Right ventricle myocardium superior (tissue), 1 donor: ENCODE measurements at regions not wholly inside any gene's neighbourhood (a gene's known extent, or its start where the extent isn't known, plus 50 kb on each side); places are given as distances from the start of the nearest gene placed in this dataset.

ENCODE experiments used
- ATAC-seq: fragments of 200-7000 bp; cut with Tn5 transposase; one replicate; pipeline ENCODE4 v1.9.1; 2020; ENCODE audit warnings: mild to moderate bottlenecking; ENCODE audit not compliant: poor library complexity
- DNase-seq: peaks from one replicate; pipeline ENCODE4 v3.0.0-alpha.2; 2020
- intact Hi-C: fragments of 100-400 bp; cut with DNase I; formaldehyde crosslinking; loops from one replicate; pipeline ENCODE4 v1.11.2; 2022
- donor health status: DM: no; HTN: yes; CAD: no; lungs with severe emphysema.

DNA sequence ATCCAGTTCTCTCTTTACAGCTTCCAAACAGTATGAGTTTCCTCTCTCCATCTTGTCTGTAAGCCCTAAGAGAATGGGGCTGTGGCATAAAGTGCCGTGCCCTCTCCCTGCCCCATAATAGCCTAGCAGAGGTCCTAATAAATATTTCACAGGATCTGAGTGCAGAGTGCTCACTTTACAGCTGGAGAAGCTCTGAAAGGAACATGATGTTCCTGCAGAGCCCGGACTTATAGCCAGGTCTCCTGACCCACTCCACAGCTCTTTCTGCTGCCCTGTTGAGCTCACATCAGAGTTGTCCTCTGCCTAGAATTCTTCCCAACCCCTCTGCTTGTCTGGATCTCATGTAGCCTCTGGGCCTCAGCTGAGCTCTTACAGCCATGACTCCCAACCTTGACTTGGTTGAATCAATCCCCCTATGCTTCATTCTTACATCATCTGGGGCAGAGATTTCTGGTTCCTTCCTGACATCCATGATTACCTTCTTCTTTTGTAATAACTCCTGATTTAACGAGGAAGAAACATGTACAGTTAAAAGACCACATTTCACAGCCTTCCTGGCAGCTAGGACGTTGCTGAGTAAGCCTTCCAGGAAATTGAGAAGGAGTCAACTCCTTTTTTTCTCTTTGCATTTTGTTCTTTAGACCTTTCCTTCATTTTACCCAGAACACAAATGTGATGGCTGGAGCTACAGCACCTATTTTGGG, 135.3 kb downstream of the RPLP1 start:
- no peak for DNase-seq
- intact Hi-C loops: no loop called here
- ATAC-seq: peak; percentile 71

DNA sequence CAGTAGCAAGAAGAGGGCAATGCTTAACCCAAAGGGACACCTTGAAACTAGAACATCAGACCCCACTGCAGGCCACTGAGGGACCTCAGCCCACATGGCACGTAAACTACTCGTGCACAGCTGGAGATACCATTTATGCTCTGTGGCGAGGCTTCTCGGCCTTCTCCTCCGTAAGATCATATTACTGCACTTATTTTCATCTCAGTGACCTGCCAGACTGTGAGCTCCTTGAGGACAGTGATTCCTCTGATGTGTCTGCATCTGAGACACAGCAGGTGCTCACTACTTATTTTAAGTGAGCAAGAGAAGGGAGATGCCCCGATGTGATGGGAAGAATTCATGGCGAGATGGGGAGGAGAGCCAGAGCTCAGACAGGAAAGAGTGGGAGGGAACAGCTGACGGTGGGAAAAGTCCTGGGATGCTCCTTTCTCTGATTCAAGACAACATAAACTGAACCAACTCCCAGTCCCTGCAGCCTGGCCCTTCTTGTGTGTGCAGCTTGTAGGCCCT, 137.6 kb downstream of the RPLP1 start:
- ATAC-seq: no peak
- DNase-seq: no peak
- intact Hi-C loops: no loop called here

GRCh38 chr15:69590932-69591524, 138.4 kb downstream of the RPLP1 start:
- DNase-seq: no peak
- ATAC-seq: no peak
- intact Hi-C loops: no loop called here

DNA sequence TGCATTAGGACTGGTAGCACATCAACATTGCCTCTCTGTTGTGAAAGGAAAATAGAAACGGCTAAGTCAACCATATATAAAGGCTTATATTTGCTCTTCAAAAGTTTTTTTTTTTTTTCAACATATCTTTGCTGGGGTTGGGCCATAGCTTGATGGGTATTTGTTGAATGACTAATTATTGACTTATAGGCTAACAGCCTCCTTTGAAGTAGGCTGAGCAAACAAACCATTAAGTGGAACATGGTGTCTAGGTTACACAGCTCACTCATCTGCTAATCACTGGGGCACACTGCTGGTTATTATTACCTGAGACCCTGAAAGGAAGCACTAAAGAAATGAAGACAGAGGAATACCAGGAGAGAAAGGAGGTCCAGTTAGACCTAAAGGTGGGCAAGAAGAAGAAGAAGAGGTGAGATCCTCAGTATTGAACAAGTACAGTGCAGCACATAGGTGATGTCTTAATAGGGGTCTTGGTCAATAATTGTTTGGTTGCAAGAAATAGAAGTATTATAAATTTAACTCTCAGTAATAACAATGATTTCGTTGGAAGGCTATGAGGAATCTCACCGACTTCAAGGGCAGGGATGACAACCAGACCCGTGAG, 139.4 kb downstream of the RPLP1 start:
- ATAC-seq (no peak), DNase-seq (no peak)
- intact Hi-C loops: no loop called here

- no peak for DNase-seq
- ATAC-seq: no peak
- intact Hi-C loops: no loop called here
Observed at GRCh38 chr15:69592954-69593353, 140.3 kb downstream of the RPLP1 start.

GRCh38 chr15:69593488-69593887, 140.9 kb downstream of the RPLP1 start:
- no peak for DNase-seq
- intact Hi-C loops: no loop called here
- no peak for ATAC-seq

- ATAC-seq: peak; percentile 55
- intact Hi-C loops: no loop called here
Observed at GRCh38 chr15:69593981-69594966, 141.7 kb downstream of the RPLP1 start.

DNA sequence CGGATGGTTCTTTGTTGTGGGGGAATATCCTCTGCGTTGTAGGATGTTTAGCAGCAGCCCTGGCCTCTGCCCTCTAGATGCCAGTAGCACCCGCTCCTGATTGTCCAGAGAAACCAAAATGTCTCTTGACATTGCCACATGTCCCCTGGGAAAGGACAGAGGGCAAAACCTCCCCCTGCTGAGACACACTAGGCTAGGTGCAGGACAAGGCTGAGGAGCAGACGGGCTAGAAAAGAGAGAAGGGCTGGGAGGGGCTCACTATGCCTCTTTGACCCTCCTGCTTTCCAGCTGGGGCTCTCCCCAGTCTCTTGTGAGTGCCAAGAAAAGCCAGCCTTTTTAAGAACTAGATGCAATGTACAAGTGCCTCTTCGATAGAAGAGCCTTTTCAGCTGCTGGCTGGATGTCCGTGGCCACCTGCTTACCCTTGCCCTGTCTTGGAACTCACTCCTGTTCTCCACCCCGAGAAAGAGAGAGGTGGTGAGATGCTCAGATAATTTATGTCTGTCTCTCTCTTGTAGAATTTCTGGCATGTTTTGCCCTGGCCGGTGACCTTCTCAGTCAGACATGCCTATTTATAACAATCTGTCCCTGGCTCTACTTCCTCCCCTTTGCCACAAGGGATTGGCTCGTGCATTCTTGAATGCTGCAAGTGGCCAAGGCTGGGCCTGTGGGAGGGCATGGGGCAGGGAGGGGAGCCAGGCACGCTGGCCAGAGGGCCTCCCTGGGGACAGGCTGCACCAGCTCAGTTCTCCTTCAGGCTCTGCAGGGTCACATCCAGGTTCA, 142.6 kb downstream of the RPLP1 start:
- DNase-seq: peak; percentile 88
- intact Hi-C loops: no loop called here
- peak; percentile 94 for ATAC-seq

More at GRCh38 chr15:69593981-69594966, 141.7 kb downstream of the RPLP1 start:
- peak; percentile 69 for DNase-seq

DNA sequence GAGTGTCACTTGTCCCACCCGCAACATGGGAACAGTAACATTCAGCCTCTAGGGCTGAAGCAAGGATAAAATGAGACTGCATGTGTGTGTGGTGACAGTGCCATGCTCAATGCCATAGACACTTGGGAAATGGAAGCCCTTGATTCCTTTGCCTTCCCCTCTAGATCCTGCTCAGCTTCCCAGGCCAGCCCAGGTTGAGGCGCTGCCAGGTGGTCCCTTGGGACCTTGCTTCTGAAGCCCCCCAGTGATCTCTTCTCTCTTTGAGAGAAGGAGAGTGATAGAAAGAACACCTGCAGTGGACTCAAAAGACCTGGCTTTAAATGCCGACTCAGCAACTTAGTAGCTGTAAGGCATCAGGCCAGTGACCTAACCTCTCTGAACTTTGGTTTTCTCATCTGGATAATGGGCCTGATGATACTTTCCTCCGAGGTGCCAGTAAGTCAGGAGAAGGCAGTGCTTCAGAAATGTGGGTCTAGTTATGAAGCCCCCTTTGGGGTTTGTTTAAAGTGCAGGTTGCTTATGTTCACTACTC, 144.5 kb downstream of the RPLP1 start:
- intact Hi-C loops: no loop called here
- no peak for ATAC-seq
- no peak for DNase-seq

DNA sequence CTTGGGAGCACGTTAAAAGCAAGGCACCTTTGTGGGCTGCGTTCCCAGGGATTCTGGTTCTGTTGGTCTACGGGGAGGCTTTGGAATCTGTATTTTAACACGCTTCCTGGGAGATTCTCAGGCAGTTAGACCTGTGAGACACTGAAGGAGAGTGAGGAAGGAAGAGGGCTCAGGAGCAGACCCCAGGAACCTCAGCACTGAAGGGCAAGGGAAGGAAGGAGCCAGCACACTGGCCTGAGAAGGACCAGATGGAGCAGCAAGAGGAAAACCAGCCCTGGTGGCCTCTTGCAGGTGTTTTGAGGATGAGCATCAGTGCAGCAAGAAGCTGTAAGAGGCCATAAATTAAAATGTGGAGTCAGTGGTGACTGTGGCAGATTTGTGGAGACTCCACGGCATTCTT, 146.7 kb downstream of the RPLP1 start:
- DNase-seq (no peak), ATAC-seq (no peak)
- intact Hi-C loops: no loop called here

DNA sequence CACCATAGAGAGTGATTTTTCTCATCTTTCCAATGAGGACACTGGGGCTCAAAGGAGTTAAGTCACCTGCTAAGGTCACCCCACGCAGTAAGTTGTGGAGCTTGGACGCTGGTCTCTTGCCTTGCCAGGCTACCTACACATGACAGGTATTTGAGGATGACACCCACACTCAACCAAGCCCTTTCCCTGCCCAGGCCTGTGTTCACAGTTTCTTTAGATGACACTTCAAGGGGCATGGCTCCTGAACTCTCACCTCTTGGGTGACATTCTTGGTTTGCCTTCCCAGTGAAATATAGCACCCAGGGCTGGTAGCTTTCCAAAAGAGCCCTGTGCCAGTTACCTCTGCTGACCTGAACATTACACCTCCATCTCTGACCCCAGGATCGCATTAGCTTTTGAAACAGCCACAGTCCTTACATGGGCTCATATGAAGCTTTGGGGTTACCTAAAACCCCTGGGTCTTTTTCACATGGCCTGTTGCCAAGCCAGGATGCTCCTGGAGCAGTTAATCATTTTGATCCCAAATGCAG, 148.0 kb downstream of the RPLP1 start:
- no peak for DNase-seq
- ATAC-seq: no peak
- intact Hi-C loops: no loop called here

DNA sequence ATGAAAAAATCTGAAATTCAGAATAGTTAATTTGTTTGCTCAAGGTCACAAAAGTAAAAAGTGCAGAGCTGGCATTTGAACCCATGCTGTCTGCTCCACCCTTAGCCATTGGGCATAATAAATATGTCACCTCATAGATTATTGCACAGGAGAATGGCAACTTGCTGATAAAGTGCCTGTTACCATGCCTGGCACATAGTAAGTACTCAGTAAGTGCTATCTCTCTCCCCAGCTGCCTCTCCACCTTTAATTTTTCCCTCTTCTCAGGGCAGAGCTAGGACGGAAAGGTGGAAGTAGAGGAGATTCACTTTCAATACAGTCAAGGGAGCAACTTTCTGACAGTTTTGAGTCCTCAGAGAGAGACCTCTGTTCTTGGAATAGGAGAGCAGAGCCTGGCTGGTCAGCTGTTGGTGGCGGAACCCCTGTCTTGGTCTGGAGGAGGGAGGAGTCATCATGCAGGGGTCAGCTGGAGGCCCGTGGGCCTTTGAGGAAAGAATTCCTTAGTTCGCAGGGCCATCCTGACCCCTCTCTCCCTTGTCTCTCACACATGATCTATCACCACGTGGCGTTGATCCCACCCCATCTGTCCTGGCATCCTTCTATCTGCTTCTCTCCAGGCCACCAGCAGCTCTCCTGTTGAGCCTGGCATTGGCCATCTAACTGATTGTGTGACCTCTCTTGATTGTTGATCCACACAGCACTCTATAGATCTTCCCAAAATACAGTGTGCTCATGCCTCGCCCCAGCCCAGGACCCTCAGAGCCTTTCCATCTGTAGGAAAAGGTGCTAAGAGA, 149.3 kb downstream of the RPLP1 start:
- intact Hi-C loops: no loop called here
- DNase-seq: no peak
- ATAC-seq: no peak

DNA sequence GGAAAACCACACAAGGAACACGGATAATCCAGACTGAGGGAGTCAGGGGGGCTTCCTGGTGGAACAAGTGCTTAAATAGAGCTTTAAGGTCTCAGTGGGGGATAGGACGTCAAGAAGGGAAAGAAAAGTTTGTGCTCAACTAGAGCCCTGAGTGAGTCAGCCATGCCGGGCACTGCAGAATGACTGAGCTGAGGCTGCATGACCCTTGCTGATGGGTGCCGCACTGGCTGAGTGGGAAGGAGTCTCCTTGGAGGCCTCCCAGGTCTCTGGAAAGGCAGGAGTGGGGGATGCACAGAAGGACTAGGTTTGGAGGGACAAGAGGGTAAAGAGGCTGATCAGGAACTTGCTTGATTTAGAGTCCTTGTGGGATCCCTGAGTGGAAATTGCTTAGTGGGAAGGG, 150.3 kb downstream of the RPLP1 start:
- ATAC-seq (no peak), DNase-seq (no peak)
- intact Hi-C loops: no loop called here

- intact Hi-C loops: no loop called here
- no peak for ATAC-seq
Observed at GRCh38 chr15:69603369-69604071, 150.9 kb downstream of the RPLP1 start.

DNA sequence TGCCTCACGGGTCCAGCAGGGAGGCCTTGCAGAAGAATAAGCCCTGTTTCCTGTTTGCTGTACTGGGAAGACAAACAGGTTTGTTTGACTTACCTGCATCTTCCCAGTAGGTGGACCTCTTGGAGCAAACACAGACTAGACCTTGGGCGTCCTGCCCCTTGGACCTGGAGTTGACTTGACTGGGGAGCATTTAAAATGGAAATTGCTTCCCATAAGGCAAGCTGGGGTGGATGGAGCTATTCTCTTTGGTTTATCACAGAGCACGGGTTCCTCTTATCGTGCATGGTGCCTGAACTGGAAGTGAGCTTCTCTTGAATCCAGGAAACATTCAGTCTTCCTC, 151.4 kb downstream of the RPLP1 start:
- intact Hi-C loops: no loop called here
- no peak for ATAC-seq
- no peak for DNase-seq

More at GRCh38 chr15:69603369-69604071, 150.9 kb downstream of the RPLP1 start:
- no peak for DNase-seq

DNA sequence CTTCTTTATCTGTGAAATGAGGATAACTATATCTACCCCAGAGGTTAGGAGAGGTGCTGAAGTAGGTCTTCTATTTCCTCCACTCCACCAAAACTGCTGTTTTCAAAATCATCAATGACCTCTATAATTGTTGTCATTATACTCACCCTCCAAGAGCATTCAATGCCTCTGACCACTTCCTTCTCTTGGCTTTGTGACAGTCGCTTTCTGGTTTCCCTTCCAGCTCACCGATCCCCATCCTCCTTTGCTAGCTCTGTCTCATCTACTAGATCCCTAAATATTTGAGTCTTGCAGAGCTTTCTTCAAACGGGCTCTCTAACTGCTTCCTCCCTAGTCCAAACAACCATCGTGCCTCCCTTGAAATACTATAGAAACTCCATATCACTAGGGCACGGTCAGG, 153.5 kb downstream of the RPLP1 start:
- intact Hi-C loops: no loop called here
- DNase-seq: no peak
- no peak for ATAC-seq
